A172 (cell line): ENCODE measurements at regions not wholly inside any gene's neighbourhood (a gene's known extent, or its start where the extent isn't known, plus 50 kb on each side); places are given as distances from the start of the nearest gene placed in this dataset.

ENCODE experiments used
- DNase-seq: peaks from one replicate; pipeline ENCODE4 v3.0.0-alpha.2; 2015; ENCODE audit warnings: low spot score

DNA sequence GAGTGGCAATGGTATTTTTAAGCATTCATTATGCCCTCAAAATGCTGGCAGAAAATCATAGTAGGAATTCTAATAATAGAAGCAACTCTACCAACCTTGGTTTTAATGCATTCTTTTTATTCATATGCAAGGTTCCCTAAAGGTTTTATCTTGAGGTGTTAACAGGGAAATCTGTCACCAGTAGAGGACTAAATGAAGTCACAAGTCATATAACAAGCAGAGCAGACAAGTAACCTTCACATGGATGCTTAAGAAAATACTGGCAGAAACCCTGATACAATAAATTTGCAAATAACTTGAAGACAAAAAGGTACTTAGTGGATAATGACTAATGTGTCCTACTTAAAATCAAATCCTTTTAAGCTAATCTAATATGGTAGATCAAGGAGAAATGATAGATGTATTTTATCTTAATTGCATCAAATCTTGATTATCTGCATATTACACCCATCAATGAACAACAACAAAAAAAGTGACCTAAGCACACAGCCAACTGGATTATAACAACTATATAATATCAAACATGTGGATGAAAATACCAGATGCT lies 73.3 kb downstream of the RFC3 start:
- DNase-seq, result no peak

DNA sequence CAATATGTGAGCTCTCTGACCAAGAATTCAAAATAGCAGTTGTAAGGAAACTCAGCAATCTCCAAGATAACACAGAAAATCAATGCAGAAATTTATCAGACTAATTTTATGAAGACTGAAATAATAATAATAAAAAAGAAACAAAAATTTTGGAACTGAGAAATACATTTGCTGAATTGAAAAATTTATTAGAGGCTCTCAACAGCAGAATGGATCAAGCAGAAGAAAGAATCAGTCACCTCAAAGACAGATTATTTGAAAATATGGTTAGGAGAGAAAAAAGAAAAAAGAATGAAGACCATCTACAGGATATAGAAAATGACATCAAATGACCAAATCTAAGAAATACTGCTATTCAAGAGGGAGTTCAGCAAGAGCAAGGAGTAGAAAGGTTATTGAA lies 75.6 kb downstream of the RFC3 start:
- no peak for DNase-seq

DNA sequence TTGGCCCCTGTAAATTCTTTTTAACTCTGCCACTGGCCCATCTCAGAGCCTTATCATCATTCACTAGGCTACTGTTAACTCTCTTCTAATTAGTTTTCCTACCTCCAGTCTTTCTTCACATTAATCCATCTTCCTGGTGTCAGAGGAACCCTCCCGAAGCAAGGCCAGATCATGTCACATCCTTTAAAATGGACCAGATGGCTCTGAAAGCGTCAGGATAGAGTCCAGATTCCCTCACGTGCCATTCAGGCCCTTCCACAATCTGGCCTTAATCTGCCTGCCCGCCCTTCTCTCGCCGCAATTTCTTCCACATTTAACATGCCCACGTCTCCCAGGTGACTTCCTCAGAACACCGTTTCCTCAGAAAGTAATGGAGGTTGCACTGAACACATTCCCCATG lies 86.5 kb downstream of the RFC3 start:
- no peak for DNase-seq

DNA sequence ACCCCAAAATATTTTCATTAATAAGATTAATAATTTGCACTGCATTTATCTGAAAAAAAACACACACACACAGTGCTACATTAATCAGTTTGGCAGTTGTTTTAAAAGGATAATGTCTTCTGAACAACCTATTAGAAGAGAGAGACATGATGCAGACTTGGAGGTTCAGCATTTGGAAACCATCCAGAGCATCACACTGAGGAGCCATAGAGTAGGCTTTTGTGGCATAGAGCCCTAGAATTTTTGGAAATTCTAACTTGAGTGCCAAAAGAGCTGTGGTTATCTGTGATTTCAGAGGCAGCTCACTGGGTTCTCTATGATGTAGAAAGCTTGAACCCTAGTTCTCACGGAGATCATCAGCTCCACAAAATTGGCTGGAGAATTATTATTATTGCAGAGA lies 90.2 kb downstream of the RFC3 start:
- DNase-seq, result no peak

DNA sequence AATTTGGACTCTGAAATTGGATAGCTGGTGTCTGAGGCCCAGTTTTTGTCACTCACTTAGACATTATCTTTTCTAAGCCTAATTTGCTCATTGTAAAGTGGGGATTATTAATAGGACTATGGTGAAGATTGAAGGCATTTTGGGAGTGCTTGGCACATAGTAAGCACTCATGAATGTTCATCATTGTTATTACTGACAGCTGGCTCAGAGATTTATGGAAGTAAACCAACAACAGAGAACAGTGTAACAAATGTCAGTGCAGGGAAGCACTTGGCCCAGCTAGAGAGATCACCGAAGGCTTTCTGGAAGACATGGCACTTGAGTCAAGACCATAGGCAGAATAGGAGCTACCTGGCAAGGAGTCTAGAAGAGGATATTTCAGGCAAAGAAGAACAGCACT lies 92.3 kb downstream of the RFC3 start:
- DNase-seq, result no peak

DNA sequence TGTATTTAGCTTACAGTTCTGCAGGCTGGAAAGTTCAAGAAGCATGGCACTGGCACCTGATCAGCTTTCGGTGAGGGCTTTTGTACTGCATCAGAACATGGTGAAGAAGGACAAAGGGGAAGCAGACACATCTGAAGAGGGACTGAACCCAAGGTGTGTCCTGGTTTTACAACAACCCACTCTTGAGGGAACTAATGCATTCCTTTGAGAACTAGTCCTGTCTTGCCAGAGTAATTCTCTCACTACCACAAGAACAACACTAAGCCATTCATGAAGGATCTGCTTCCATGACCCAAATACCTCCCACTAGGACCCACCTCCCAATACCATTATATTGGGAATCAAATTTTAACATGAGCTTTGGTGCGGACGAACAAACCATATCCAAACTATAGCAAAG lies 93.6 kb downstream of the RFC3 start:
- no peak for DNase-seq

DNA sequence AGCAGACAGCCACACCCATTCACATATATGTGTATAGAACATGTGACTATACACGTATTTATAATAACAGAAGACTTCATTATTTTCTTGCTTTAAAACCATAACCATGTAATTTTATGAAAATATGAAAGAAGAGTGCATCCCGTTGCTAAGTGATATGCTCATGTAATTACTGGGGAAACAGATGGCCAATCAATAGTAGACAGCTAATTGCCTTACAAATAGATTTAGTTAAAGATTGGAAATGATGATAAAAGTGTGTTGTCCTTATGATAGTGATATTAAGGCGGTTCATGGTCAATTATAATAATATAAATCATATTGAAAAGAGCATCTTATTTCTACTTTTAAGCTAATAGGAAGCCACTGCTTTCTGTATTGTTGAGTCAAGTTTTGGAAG lies 95.9 kb downstream of the RFC3 start:
- DNase-seq, result no peak

DNA sequence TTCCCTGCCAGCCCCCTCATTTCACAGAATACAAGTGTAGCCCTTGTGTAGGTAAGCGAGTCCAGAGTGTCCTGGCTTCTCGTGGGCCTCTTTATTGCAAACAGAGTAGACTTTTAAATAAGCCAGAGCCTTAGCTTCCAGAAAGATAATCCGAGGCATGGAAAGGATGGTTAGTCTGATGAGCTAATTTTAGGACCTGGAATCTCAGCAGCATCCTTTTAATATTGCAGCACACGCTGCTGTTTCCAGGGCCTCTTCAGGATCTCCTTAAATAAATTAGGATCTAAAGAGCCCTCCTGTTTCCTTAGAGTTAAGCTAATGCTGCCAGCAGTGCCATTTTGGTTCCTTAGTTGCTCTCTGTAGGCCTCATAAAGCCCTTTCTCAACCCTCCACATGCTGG lies 99.2 kb downstream of the RFC3 start:
- no peak for DNase-seq

DNA sequence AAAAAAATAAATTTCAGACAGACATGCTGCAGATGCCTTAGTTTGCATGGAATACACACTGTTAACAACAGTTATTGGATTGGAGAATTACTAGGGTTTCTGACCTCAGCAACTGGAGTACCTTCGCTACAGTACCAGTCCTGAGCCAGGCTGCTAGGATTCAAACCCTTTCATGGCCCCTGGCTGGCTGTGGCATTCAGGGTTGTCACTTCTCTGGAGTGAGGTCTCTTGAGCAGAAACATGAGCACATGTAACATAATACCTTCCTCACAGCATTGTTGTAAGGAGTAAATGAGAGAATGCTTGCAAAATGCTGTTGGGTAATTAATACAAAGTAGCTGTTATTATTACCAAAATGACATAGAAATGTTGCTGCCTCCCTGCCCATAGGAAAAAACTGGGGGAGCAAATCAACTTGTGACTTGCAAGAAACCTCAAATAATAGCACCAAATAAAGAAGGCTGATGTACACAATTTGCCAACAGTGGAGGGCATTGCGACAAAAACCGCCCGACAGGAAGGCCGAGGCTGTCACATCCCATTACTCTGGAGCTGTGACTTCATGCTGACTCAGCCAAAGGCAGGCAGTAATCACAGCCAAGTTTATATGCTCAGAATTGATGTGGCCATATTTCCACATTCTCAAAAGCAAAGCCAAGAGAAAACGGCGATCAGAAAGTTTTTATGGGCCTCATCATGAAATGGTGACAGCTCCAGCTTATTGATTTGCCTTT lies 100.4 kb downstream of the RFC3 start:
- peak; percentile 71 for DNase-seq

DNA sequence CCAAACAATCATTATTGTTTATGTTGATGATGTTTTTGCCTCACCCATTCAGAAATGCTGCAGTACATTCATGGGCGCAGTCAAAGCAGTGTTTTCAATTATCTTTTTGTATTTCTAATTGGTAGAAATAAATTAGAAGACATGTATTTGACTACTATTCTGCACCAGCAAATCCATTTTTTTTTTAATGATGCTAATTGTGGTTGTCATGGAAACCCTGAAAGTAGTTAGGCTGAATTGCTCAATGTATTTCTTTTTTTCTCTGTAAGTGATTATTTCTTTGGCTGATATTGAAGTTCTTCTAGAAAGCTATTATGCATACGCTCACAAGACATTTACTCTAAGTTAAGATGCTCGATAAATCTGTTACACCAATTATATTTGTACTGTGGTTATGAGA lies 101.2 kb downstream of the RFC3 start:
- no peak for DNase-seq

DNA sequence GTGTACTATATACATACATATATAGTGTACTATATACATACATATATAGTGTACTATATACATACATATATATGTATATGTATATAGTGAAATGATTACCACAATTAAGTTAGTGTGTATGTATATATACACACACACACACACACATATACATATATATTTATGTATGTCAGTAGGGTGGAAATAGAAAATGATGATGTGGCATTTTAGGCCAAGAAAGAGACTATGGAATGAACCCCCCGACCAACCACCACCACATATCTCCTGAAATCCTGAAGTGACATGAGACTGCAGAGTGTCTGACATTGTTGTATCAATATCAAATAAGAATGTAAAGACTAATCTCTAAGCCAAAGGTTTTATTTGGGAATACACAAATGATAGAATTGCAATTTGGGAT lies 107.6 kb downstream of the RFC3 start:
- no peak for DNase-seq

DNA sequence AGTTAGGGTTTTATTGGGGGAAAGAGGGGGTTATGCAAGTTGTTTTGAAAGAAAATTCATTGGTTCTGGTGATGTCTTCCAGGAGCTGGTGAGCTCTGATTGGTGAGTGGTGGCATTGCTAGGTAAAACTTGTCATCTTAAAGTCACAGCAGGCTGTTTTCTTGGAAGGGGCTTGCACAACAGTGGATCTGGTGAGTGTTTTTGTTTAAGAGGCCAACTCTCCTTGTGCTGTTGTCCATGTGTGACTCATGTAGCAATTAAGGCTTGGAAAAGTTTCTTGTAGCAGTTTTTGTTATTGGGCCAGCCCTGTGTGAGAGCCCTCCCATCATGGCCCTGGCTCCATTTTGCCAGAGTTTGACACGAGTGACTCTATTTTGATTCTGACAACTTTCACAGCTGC lies 109.4 kb downstream of the RFC3 start:
- peak; percentile 53 for DNase-seq

DNA sequence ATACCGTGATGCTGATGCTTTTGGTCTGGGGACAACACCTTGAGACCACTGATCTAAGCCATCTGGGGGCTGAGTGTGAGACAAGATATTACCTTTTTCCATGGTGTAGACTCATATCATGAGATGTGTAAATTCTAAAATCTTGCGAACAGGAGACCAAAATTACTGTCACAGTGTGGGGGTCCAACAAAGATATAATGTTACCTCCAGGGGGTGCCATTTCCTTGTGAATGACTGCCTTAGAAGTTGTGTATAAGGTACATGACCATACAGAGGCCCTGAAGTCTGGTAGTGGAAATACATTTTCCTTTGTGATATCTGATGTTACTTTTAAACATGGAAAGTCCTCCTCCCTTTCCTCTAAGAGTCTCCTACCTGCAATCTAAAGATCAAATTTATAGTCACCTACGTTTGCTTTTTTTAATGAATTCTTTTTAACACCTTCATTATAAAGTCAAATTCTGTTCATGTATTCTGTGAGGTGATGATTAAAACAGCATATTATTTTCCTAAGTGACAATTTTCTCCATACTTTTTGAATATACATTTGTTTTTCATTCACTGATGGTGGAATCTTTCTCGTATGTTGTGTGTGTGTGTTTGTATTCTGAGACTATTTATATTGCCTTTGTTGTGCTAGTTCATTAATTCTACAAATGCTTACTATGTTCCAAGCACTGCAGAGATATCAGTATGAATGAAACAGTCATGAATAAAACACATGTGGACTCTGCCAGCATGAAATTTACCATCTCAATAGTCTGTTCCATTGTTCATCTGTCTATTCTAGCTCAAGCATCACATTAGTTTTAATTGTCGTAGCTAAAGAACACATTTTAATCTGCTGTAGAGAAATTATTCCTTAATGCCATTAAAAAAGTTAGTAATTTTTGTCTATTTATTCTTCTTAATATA lies 113.7 kb downstream of the RFC3 start:
- DNase-seq, result peak; percentile 61

DNA sequence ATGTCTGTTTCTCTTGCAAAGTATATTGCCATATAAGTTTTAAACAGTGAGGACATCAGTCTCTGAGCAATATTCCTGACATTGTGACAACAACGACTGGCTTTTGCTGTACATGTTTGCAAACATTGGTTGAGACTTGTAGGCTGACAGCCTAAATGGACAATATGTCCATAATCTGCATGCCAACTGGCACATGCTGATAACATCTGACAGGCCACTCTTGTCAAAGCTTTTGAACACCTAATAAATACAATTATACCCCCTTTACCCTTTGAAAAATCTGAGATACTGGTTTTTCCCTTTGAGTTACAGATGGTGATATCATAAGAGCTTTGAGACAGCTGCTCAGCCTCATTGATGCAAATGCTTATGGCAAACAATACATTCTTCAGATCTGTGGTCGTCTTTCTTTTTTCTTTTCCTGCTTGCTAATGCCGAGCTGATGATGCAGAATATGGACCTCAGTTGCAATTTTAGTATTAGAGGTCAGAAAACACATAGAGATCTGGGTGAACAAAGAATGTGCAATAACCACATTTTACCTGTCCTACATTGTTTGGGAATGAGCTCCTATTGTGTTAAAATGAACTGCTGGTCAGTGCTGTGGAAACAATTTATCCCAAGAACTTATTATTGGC lies 114.9 kb downstream of the RFC3 start:
- no peak for DNase-seq

DNA sequence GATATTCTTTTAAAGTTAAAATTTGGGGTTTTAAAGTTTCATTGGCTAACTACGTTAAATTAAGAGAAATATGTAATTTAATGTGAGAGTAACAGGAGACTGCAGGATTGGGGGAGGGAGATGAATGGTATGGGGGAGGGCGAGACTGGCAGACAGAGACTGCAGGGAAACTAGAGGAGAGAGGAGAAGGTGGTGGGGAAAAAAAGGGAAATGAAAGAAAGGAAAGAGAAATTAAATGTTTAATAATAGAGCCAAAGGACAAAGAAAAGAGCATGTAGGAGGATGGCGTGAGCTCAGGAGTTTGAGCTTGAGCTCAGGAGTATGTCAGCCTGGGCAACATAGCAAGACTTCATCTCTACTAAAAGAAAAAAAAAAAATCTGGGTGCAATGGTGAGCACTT lies 115.9 kb downstream of the RFC3 start:
- DNase-seq, result no peak

DNA sequence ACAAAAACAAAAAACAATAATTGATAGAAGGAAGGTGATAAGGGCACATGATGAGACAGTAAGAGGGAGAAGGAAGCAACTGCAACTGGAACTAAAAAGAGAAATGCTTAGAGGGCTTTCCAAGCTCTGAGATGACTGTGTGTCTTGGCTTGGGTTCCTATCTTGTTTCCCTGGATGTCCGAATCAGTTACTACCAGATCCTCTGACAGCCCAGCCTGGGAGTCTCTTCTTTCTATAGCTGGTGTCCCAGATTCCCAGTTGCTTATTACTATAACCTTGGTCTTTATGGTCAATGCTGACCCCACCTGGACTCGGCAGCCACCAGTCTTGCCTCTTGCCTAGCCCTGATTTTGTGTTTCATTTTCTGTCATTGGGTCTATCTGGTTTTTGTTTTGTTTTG lies 116.4 kb downstream of the RFC3 start:
- DNase-seq, result no peak

DNA sequence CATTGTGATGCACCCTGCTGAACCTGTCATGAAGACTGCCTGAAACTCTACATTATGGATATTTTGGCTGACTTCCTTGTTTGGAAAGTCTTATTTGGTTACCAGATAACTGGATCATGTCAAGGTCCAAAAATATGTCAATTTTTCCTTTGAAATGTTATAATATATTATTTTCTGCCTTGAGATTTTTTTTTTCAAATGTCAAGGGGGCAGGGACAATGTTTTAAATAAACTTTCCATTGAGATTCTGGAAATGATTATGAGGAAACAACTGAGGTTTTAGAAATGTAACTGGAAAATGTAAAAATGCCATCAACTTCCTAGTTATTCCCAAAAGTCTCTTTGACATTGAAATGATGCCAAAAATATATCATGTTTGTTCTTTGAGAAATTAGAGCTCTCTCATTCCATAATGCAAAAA lies 117.0 kb downstream of the RFC3 start:
- DNase-seq, result no peak

DNA sequence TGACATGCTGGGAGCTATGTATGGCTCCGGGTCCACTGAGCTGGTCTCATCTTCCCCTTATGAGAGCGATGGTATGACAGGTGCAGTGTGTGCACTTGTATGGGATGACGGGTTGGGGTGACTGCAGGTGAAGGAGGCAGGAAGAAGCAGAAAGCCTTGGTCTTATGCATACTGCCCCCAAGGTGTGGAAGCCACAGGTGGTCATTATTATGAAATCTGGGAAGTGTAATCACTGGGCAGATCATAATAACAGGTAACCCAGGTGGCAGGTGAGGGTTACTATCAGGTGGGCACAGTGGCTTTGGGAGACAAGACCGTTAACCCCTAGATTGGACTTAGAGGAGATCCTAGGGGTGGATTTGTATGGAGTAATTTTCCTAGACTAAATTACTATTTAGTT lies 118.0 kb downstream of the RFC3 start:
- DNase-seq, result no peak

DNA sequence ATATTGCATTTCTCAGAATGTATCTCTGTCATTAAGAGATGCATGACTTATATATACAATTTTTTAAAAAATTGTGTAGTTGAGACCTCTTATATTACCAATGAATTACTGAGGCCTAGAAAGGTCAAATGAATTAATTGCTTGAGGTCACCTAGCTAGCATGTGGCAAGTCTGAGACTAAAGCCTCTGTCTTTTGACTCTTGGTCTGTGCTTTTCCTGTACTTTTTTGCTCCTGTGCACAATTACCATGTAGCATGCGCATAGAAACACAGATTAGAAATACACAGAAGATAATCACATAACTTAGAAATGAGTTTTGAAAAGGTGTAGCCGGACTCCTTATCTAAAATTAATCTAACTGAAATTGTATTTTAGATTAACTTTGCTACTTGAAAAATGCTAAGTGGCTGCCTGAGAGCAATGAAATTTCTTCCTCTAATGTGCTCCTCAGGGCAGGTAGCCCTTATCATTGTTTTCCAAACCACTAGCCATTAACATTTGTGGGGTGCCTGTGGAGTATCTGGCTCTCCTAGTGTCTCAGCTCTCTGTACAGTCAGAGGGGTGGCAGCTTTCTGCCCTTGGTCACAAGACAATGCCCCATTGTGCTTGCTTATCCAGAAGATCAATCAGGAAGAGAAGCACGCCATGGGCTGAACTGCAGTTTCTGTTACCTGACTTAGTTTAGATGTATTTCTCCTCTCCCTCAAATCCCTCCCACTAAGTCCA lies 119.6 kb downstream of the RFC3 start:
- DNase-seq, result peak; percentile 8

DNA sequence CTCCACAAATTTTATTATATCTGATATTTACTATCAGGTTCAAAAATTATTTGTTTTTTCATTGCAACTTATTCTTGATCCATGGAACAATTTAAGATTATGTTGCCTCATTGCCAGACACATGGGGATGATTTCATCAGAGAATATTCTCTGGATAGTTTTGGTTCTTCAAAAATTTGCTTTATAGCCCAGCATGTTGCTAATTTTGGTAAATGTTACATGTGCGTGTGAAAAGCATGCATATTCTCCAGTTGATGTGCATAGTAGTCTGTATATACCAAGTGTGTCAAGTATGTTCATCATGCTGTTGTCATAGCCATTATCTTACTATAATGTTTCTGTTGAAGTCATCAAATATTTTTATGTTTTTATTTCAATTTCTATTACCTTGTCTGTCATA lies 122.3 kb downstream of the RFC3 start:
- no peak for DNase-seq

DNA sequence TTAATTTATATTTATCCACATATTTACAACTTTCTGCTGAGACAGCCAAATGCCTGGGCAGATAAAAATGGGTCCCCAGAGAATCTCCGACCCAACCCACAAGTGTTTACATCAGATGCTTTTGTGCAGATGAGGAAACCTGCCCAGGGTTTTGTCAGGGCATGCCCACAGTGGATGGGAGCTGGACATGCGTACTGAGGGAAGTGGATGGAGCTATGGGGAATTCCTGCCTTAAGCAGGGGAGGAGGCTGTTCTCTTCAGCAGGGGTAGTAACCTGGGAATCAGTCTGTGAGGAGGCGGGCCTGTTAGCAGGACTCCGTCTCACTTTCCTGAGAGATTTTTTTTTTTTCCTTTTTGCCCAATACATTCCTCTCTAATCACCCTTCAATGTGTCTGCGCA lies 122.9 kb downstream of the RFC3 start:
- peak; percentile 13 for DNase-seq

DNA sequence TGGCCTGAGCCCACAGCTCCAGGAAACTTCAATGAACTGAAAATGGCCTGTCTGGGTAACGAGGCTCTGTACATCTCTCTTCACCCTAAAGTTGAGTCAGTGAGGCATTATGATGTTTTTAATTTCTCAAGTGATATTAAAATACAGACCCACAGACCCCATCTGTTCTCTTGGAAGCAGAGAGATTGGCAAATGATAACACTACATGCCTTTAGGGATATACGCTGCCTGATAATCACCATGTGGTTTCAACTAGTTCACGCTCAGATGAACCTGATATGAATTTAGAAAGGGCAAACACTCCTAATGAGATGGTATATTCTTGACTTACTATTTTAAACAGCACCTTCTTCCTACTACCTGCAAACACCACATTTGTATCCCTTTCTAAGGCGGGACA lies 127.5 kb downstream of the RFC3 start:
- no peak for DNase-seq
